Esophagus muscularis mucosa (tissue), 4 donors: ENCODE measurements at regions not wholly inside any gene's neighbourhood (a gene's known extent, or its start where the extent isn't known, plus 50 kb on each side); places are given as distances from the start of the nearest gene placed in this dataset.

Experiments
- DNase-seq: peaks from one replicate; pipeline ENCODE4 v3.0.0-alpha.2; 2017; ENCODE audit errors: extremely low spot score
- H3K27ac ChIP-seq, 4 donors: fragments of 200-600 bp; sonication (generic); replicated peaks in 1 of 4; 1 replicate in 3 of 4; 2 replicates in 1 of 4; pipeline ENCODE4 v1.5.1; 2016 to 2019; ENCODE audit warnings: mild to moderate bottlenecking in 1 of 4
- H3K27me3 ChIP-seq, 4 donors: fragments of 200-600 bp; sonication (generic); one replicate each; pipeline versions ENCODE4 v1.5.1 to v1.6.0; 2016 to 2019
- H3K36me3 ChIP-seq, 4 donors: fragments of 200-600 bp; sonication (generic); one replicate each; pipeline ENCODE4 v1.5.1; 2016 to 2019
- H3K4me1 ChIP-seq, 4 donors: fragments of 200-600 bp; sonication (generic); one replicate each; pipeline ENCODE4 v1.5.1; 2016 to 2019
- H3K4me3 ChIP-seq, 4 donors: fragments of 200-600 bp; sonication (generic); 1 replicate in 2 of 4; 2 replicates in 2 of 4; pipeline ENCODE4 v1.5.1; 2016 to 2019; ENCODE audit warnings: mild to moderate bottlenecking in 4 of 4, moderate library complexity in 1 of 4
- H3K9me3 ChIP-seq, 4 donors: fragments of 200-600 bp; sonication (generic); 1 replicate in 3 of 4; 2 replicates in 1 of 4; pipeline ENCODE4 v1.5.1; 2016 to 2019
- CTCF ChIP-seq, 3 experiments: fragments of 200-600 bp in 2 of 3; fragments of 450-650 bp in 1 of 3; sonication (generic) in 2 of 3; IDR thresholded peaks; one replicate each; pipeline ENCODE4 v1.5.1; 2017 to 2019; ENCODE audit warnings: antibody characterized with exemption in 3 of 3, mild to moderate bottlenecking in 2 of 3, moderate library complexity in 1 of 3
- EP300 ChIP-seq: sonication (generic); formaldehyde crosslinking; IDR thresholded peaks from one replicate; pipeline ENCODE4 v1.6.1; 2017; ENCODE audit warnings: antibody characterized with exemption
- POLR2A ChIP-seq: fragments of 450-650 bp; IDR thresholded peaks from one replicate; pipeline ENCODE4 v1.6.1; 2017; ENCODE audit warnings: antibody characterized with exemption, moderate library complexity, mild to moderate bottlenecking, low read depth
- POLR2AphosphoS5 ChIP-seq, 2 donors: sonication (generic); formaldehyde crosslinking; IDR thresholded peaks; one replicate each; pipeline ENCODE4 v1.6.1; 2017; ENCODE audit warnings: antibody characterized with exemption in 2 of 2
- WGBS: methylation state at CpG from one replicate; pipeline ENCODE4 v1.1.5; 2018; 5-methylcytosine and 5-hydroxymethylcytosine counted together
- intact Hi-C: fragments of 100-400 bp; cut with DNase I; formaldehyde crosslinking; loops from one replicate; pipeline ENCODE4 v1.15.1; 2023

GRCh38 chr1:98487620-98488019, 173.9 kb upstream of the SNX7 start:
- no peaks in the 10 kb centered on the region for H3K36me3 ChIP-seq
- intact Hi-C loops, result no loop called here
- H3K27ac ChIP-seq, result no peak overlapping the region
- no peak overlapping the region for H3K4me3 ChIP-seq
- no peak for DNase-seq
- H3K4me1 ChIP-seq, result no peaks in the 10 kb centered on the region
- no peaks in the 10 kb centered on the region for H3K27me3 ChIP-seq
- H3K9me3 ChIP-seq, result no peaks in the 10 kb centered on the region
- TF ChIP-seq CTCF (IDR thresholded peaks at IDR 0.05), result no peak
- 87% methylated on average over 5 of the region's 5 CpGs for WGBS

- Histone ChIP-seq H3K36me3 (no peaks in the 10 kb centered on the region), H3K4me1 (no peaks in the 10 kb centered on the region), H3K27me3 (no peaks in the 10 kb centered on the region), H3K9me3 (no peaks in the 10 kb centered on the region), H3K4me3 (no peak overlapping the region), H3K27ac (no peak overlapping the region)
- intact Hi-C loops, result no loop called here
- no peak for TF ChIP-seq POLR2A
- TF ChIP-seq POLR2AphosphoS5 (IDR thresholded peaks at IDR 0.05), result no peak
- TF ChIP-seq CTCF (IDR thresholded peaks at IDR 0.05), result no peak
- no peak for TF ChIP-seq EP300
- no peak for DNase-seq
- WGBS, result 88% methylated on average over 3 of the region's 3 CpGs
Observed at GRCh38 chr1:98482611-98483010, 178.9 kb upstream of the SNX7 start.

GRCh38 chr1:98480271-98480670, 181.2 kb upstream of the SNX7 start:
- TF ChIP-seq POLR2A, result no peak
- TF ChIP-seq POLR2AphosphoS5 (IDR thresholded peaks at IDR 0.05), result no peak
- no peak for TF ChIP-seq CTCF (IDR thresholded peaks at IDR 0.05)
- no peak for TF ChIP-seq EP300
- no peaks in the 10 kb centered on the region for H3K9me3 ChIP-seq
- 48% methylated on average over 2 of the region's 2 CpGs for WGBS
- DNase-seq, result no peak
- intact Hi-C loops, result no loop called here
- H3K36me3 ChIP-seq, result no peaks in the 10 kb centered on the region
- no peaks in the 10 kb centered on the region for H3K4me1 ChIP-seq
- no peaks in the 10 kb centered on the region for H3K27me3 ChIP-seq
- no peak overlapping the region for H3K4me3 ChIP-seq
- H3K27ac ChIP-seq, result no peak overlapping the region

- WGBS, result 59% methylated on average over 3 of the region's 3 CpGs
- Histone ChIP-seq H3K36me3 (no peaks in the 10 kb centered on the region), H3K27me3 (no peaks in the 10 kb centered on the region), H3K9me3 (no peaks in the 10 kb centered on the region), H3K4me3 (no peak overlapping the region), H3K27ac (no peak overlapping the region), H3K4me1 (no peaks in the 10 kb centered on the region)
- TF ChIP-seq EP300 (no peak), CTCF (IDR thresholded peaks at IDR 0.05) (no peak)
- intact Hi-C loops, result no loop called here
- no peak for DNase-seq
Observed at GRCh38 chr1:98478121-98478520, 183.4 kb upstream of the SNX7 start.

- intact Hi-C loops, result no loop called here
- H3K9me3 ChIP-seq, result no peaks in the 10 kb centered on the region
- no peak overlapping the region for H3K27ac ChIP-seq
- H3K36me3 ChIP-seq, result no peaks in the 10 kb centered on the region
- WGBS, result 73% methylated on average over 2 of the region's 2 CpGs
- DNase-seq, result no peak
- H3K4me1 ChIP-seq, result no peaks in the 10 kb centered on the region
- H3K4me3 ChIP-seq, result no peak overlapping the region
- TF ChIP-seq POLR2A (no peak), CTCF (IDR thresholded peaks at IDR 0.05) (no peak), POLR2AphosphoS5 (IDR thresholded peaks at IDR 0.05) (no peak), EP300 (no peak)
- H3K27me3 ChIP-seq, result no peaks in the 10 kb centered on the region
Observed at GRCh38 chr1:98472878-98473277, 188.6 kb upstream of the SNX7 start.
